NCI-H345 (cell line): ENCODE measurements at regions not wholly inside any gene's neighbourhood (a gene's known extent, or its start where the extent isn't known, plus 50 kb on each side); places are given as distances from the start of the nearest gene placed in this dataset.
"Not testable (repeated sequence)": the region's sequence is repeated elsewhere in the genome, so short reads cannot be mapped to it uniquely, and the experiment has no call there.

Source experiments
- DNase-seq: peaks from one replicate; lab custom pipeline; 2025; lab: John Stamatoyannopoulos, UW

- no peak for DNase-seq
These were observed 241.6 kb downstream of the CDK5RAP2 start for GRCh38 chr9:120338340-120338739.

GRCh38 chr9:120337131-120337530, 242.8 kb downstream of the CDK5RAP2 start:
- no peak for DNase-seq

- DNase-seq = no peak
These were observed 243.2 kb downstream of the CDK5RAP2 start for GRCh38 chr9:120336753-120337090.

- peak; percentile 73 for DNase-seq
These were observed 243.8 kb downstream of the CDK5RAP2 start for GRCh38 chr9:120336021-120336752.

- no peak for DNase-seq
These were observed 248.1 kb downstream of the CDK5RAP2 start for GRCh38 chr9:120331913-120332312.

- DNase-seq = no peak
These were observed 249.9 kb downstream of the CDK5RAP2 start for GRCh38 chr9:120330031-120330430.

GRCh38 chr9:120327322-120327721, 252.6 kb downstream of the CDK5RAP2 start:
- no peak for DNase-seq

GRCh38 chr9:120326049-120326693, 253.8 kb downstream of the CDK5RAP2 start:
- DNase-seq = no peak

GRCh38 chr9:120324996-120325642, 254.8 kb downstream of the CDK5RAP2 start:
- no peak for DNase-seq

GRCh38 chr9:120324461-120324860, 255.5 kb downstream of the CDK5RAP2 start:
- no peak for DNase-seq

GRCh38 chr9:120323125-120323524, 256.8 kb downstream of the CDK5RAP2 start:
- DNase-seq = no peak

GRCh38 chr9:120319452-120319851, 260.5 kb downstream of the CDK5RAP2 start:
- no peak for DNase-seq

- no peak for DNase-seq
These were observed 264.8 kb downstream of the CDK5RAP2 start for GRCh38 chr9:120315154-120315553.

- no peak for DNase-seq
These were observed 267.9 kb downstream of the CDK5RAP2 start for GRCh38 chr9:120312031-120312430.

- DNase-seq = no peak
These were observed 269.9 kb downstream of the CDK5RAP2 start for GRCh38 chr9:120310035-120310434.

- peak; percentile 48 for DNase-seq
These were observed 271.5 kb downstream of the CDK5RAP2 start for GRCh38 chr9:120308495-120308894.

GRCh38 chr9:120307599-120307998, 272.4 kb downstream of the CDK5RAP2 start:
- DNase-seq = no peak

- no peak for DNase-seq
These were observed 273.4 kb downstream of the CDK5RAP2 start for GRCh38 chr9:120306561-120306960.

GRCh38 chr9:120306088-120306487, 273.9 kb downstream of the CDK5RAP2 start:
- DNase-seq = no peak

- DNase-seq = not testable (repeated sequence)
These were observed 275.1 kb downstream of the CDK5RAP2 start for GRCh38 chr9:120304896-120305295.

GRCh38 chr9:120303519-120303918, 276.4 kb downstream of the CDK5RAP2 start:
- no peak for DNase-seq

GRCh38 chr9:120299785-120300184, 280.2 kb downstream of the CDK5RAP2 start:
- no peak for DNase-seq

GRCh38 chr9:120294003-120294402, 286.0 kb downstream of the CDK5RAP2 start:
- DNase-seq = no peak
